Keratinocyte (primary cell): ENCODE measurements at regions not wholly inside any gene's neighbourhood (a gene's known extent, or its start where the extent isn't known, plus 50 kb on each side); places are given as distances from the start of the nearest gene placed in this dataset.

Source experiments
- DNase-seq: peaks from one replicate; pipeline ENCODE4 v3.0.0-alpha.2; 2011; ENCODE audit warnings: low read depth, missing footprints, low spot score
- FAIRE-seq: peaks from 2 replicates; lab custom pipeline; 2011; peaks lifted over from hg19 to GRCh38; lab: Jason Lieb, UNC
- H2AFZ ChIP-seq: 2 replicates; pipeline ENCODE4 v1.6.0; 2012; ENCODE audit warnings: low read length, control low read depth, inconsistent platforms; ENCODE audit not compliant: control insufficient read depth
- H3K27ac ChIP-seq: 2 replicates; pipeline ENCODE4 v1.5.1; 2011; ENCODE audit warnings: low read length; ENCODE audit not compliant: control insufficient read depth, insufficient read depth
- H3K27me3 ChIP-seq: 3 replicates; pipeline ENCODE4 v1.6.0; 2011; ENCODE audit warnings: low read length; ENCODE audit not compliant: control insufficient read depth, insufficient read depth; ENCODE audit errors: extremely low read depth
- H3K36me3 ChIP-seq, 2 experiments: 2 replicates in 1 of 2; 3 replicates in 1 of 2; pipeline ENCODE4 v1.5.1; 2011; ENCODE audit warnings: low read length in 2 of 2, mild to moderate bottlenecking in 1 of 2; ENCODE audit not compliant: control insufficient read depth in 2 of 2, insufficient read depth in 2 of 2; ENCODE audit errors: extremely low read depth in 1 of 2
- H3K4me1 ChIP-seq: 3 replicates; pipeline ENCODE4 v1.5.1; 2011; ENCODE audit warnings: low read length; ENCODE audit not compliant: control insufficient read depth, insufficient read depth; ENCODE audit errors: extremely low read depth
- H3K4me2 ChIP-seq: 3 replicates; pipeline ENCODE4 v1.6.0; 2011; ENCODE audit warnings: low read depth, low read length; ENCODE audit not compliant: control insufficient read depth, insufficient read depth; ENCODE audit errors: extremely low read depth
- H3K4me3 ChIP-seq, 3 experiments: fragments of 200-600 bp in 1 of 3; sonication (generic) in 1 of 3; 2 replicates in 2 of 3; 3 replicates in 1 of 3; pipeline ENCODE4 v1.5.1; 2011 to 2016; ENCODE audit warnings: low read length in 3 of 3, mild to moderate bottlenecking in 3 of 3, control low read depth in 2 of 3, inconsistent platforms in 1 of 3, low read depth in 1 of 3, mixed read lengths in 1 of 3, mixed run types in 1 of 3, moderate library complexity in 1 of 3; ENCODE audit not compliant: control insufficient read depth in 2 of 3, insufficient read depth in 2 of 3; ENCODE audit errors: extremely low read depth in 1 of 3
- H3K79me2 ChIP-seq: 2 replicates; pipeline ENCODE4 v1.6.0; 2012; ENCODE audit warnings: low read length; ENCODE audit not compliant: control insufficient read depth, insufficient read depth
- H3K9ac ChIP-seq: 3 replicates; pipeline ENCODE4 v1.6.0; 2011; ENCODE audit warnings: low read length; ENCODE audit not compliant: control insufficient read depth, insufficient read depth; ENCODE audit errors: extremely low read depth
- H3K9me1 ChIP-seq: 3 replicates; pipeline ENCODE4 v1.6.0; 2011; ENCODE audit warnings: low read length; ENCODE audit not compliant: control insufficient read depth, insufficient read depth; ENCODE audit errors: extremely low read depth
- H3K9me3 ChIP-seq: 2 replicates; pipeline ENCODE4 v1.5.1; 2012; ENCODE audit warnings: low read depth, low read length; ENCODE audit not compliant: control insufficient read depth
- H4K20me1 ChIP-seq: 3 replicates; pipeline ENCODE4 v1.6.0; 2011; ENCODE audit warnings: low read length; ENCODE audit not compliant: control insufficient read depth, insufficient read depth; ENCODE audit errors: extremely low read depth
- CTCF ChIP-seq, 3 experiments: IDR thresholded peaks in 1 of 3; conservative IDR thresholded peaks in 1 of 3; optimal IDR thresholded peaks in 1 of 3; 2 replicates in 2 of 3; 3 replicates in 1 of 3; pipeline versions ENCODE3 to v1.5.1; 2011; ENCODE audit warnings: low read length in 3 of 3, mild to moderate bottlenecking in 3 of 3, moderate library complexity in 2 of 3, control low read depth in 1 of 3, inconsistent platforms in 1 of 3; ENCODE audit not compliant: insufficient read depth in 2 of 3; ENCODE audit errors: extremely low read depth in 1 of 3
- EZH2 ChIP-seq: IDR thresholded peaks from one replicate; pipeline ENCODE4 v1.6.1; 2012; ENCODE audit warnings: inconsistent platforms, mild to moderate bottlenecking, low read length, moderate library complexity
- dilution Hi-C: fragments of 300-500 bp; cut with MboI; formaldehyde crosslinking; loops from one replicate; pipeline ENCODE4 v1.7.0; 2020; ENCODE audit warnings: low sequenced_read_pairs; ENCODE audit not compliant: extremely low pct_ligation_motif_present

GRCh38 chr11:91967691-91968045 is 256.9 kb upstream of the FAT3 start:
- DNase-seq = no peak
- Histone ChIP-seq H2AFZ (no peak overlapping the region), H3K27me3 (no peaks in the 10 kb centered on the region), H3K4me2 (no peak overlapping the region), H3K4me3 (no peak overlapping the region), H3K9ac (no peak overlapping the region), H3K4me1 (no peaks in the 10 kb centered on the region), H3K9me1 (no peaks in the 10 kb centered on the region), H3K27ac (no peak overlapping the region), H3K79me2 (no peaks in the 10 kb centered on the region), H3K9me3 (no peaks in the 10 kb centered on the region), H4K20me1 (no peaks in the 10 kb centered on the region), H3K36me3 (no peaks in the 10 kb centered on the region)
- dilution Hi-C loops = no loop called here
- FAIRE-seq = no peak
- TF ChIP-seq EZH2 (no peak), CTCF (optimal IDR thresholded peaks at IDR 0.05 in 1 of 3, IDR thresholded peaks at IDR 0.05 in 1 of 3, conservative IDR thresholded peaks at IDR 0.05 in 1 of 3; ENCODE audit: extremely low read depth in 1 of 3, insufficient read depth in 2 of 3, low read length in 3 of 3) (no peak)

- H3K27me3 ChIP-seq = no peaks in the 10 kb centered on the region
- H3K27ac ChIP-seq = no peak overlapping the region
- dilution Hi-C loops = no loop called here
- TF ChIP-seq EZH2 (no peak), CTCF (optimal IDR thresholded peaks at IDR 0.05 in 1 of 3, IDR thresholded peaks at IDR 0.05 in 1 of 3, conservative IDR thresholded peaks at IDR 0.05 in 1 of 3; ENCODE audit: extremely low read depth in 1 of 3, insufficient read depth in 2 of 3, low read length in 3 of 3) (no peak)
- no peak for FAIRE-seq
- H3K4me3 ChIP-seq = no peak overlapping the region
- H3K79me2 ChIP-seq = no peaks in the 10 kb centered on the region
- H2AFZ ChIP-seq = no peak overlapping the region
- no peaks in the 10 kb centered on the region for H3K4me1 ChIP-seq
- H3K9me1 ChIP-seq = no peaks in the 10 kb centered on the region
- H3K36me3 ChIP-seq = no peaks in the 10 kb centered on the region
- no peaks in the 10 kb centered on the region for H3K9me3 ChIP-seq
- DNase-seq = no peak
- H3K4me2 ChIP-seq = no peak overlapping the region
- no peaks in the 10 kb centered on the region for H4K20me1 ChIP-seq
- H3K9ac ChIP-seq = no peak overlapping the region
These were observed 257.5 kb upstream of the FAT3 start for GRCh38 chr11:91967026-91967690.
